ENCODE measurements at regions not wholly inside any gene's neighbourhood (a gene's known extent, or its start where the extent isn't known, plus 50 kb on each side); places are given as distances from the start of the nearest gene placed in this dataset.

DNA sequence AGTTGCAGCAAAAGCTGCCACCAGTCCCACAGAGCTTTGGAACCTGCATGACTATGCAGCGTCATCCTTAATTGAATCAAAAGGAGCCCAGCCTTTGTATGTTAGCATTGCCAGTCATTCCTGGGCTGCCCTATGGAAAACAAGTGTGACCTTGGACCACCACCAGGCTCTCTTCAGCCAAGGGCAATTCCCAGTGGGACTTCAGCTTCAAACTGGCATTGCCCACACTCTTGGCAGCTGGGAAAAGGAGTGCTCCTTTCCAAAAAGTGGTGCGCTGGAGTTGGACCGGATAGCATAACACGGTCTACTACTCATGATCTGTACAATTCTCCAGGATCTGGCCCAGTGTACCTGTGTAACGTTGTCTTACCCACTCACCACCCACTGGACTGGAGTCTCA lies 259.5 kb downstream of the MREG start:
- POLR2A ChIA-PET: no interaction called here
- peaks cover 18% of the 10 kb centered on the region for H3F3A ChIP-seq (replicated peaks; ENCODE audit: insufficient read depth)
- H3K9me3 ChIP-seq: no peaks in the 10 kb centered on the region
- CTCF ChIA-PET: interaction anchor here (1.0 kb wide), 1 partner anchor 9 kb away, joined by 4 read pairs; no protein-coding TSS in a partner anchor
- no peak overlapping the region for H3K27ac ChIP-seq (ENCODE audit: low read depth in 2 of 2, low read length in 1 of 2)
- no peak for DNase-seq
- H4K20me1 ChIP-seq (ENCODE audit: insufficient read depth): no peaks in the 10 kb centered on the region
- 85% methylated on average over 4 of the region's 5 CpGs for WGBS (ENCODE audit: low lambda C conversion rate)
- no peak overlapping the region for H3K4me2 ChIP-seq
- H3K79me2 ChIP-seq (ENCODE audit: insufficient read depth): no peaks in the 10 kb centered on the region
- no peak for TF ChIP-seq IRF3 (IDR thresholded peaks at IDR 0.05; ENCODE audit: low read depth, low read length)
- no peak for TF ChIP-seq NFIC (IDR thresholded peaks at IDR 0.05; ENCODE audit: borderline replicate concordance)
- TF ChIP-seq, protein P1, sequence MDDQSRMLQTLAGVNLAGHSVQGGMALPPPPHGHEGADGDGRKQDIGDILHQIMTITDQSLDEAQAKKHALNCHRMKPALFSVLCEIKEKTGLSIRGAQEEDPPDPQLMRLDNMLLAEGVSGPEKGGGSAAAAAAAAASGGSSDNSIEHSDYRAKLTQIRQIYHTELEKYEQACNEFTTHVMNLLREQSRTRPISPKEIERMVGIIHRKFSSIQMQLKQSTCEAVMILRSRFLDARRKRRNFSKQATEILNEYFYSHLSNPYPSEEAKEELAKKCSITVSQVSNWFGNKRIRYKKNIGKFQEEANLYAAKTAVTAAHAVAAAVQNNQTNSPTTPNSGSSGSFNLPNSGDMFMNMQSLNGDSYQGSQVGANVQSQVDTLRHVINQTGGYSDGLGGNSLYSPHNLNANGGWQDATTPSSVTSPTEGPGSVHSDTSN (IDR thresholded peaks at IDR 0.05): no peak
- TF ChIP-seq CTCF (IDR thresholded peaks at IDR 0.05): no peak
- no peak for TF ChIP-seq SMC3 (IDR thresholded peaks at IDR 0.05; ENCODE audit: low read depth, low read length)
- no peak for TF ChIP-seq RXRA (IDR thresholded peaks at IDR 0.05; ENCODE audit: borderline replicate concordance, low read depth)
- no peak overlapping the region for H3K4me3 ChIP-seq (ENCODE audit: low read depth in 2 of 2, low read length in 1 of 2)
- H3K9me2 ChIP-seq: no peaks in the 10 kb centered on the region
- no peak overlapping the region for H2AFZ ChIP-seq (ENCODE audit: low read depth)
- H3K4me1 ChIP-seq (ENCODE audit: control insufficient read depth in 1 of 2, insufficient read depth in 2 of 2, low read depth in 1 of 2, low read length in 1 of 2): peaks cover 2 to 22% of the 10 kb centered on the region in 2 experiments; a peak in 3 of 4 replicates
- no peaks in the 10 kb centered on the region for H3K36me3 ChIP-seq (replicated peaks in 1 of 2; ENCODE audit: control insufficient read depth in 1 of 2, insufficient read depth in 2 of 2, low read length in 1 of 2)
- no peak overlapping the region for H3K9ac ChIP-seq
- no peaks in the 10 kb centered on the region for H3K27me3 ChIP-seq (ENCODE audit: insufficient read depth)

DNA sequence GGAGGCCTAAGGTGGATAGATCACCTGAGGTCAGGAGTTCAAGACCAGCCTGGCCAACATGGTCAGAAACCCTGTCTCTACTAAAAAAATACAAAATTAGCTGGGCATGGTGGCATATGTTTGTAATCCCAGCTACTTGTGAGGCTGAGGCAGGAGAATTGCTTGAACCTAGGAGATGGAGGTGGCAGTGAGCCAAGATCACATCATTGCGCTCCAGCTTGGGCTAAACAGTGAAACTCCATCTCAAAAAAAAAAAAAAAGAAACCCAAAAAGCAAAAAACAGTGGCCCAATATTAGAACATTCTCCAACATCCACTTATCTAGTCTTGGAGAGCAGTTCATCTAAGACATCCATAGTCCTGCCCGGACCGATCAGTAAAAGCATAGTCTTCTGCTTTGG lies 260.4 kb downstream of the MREG start:
- Histone ChIP-seq H4K20me1 (ENCODE audit: insufficient read depth) (no peaks in the 10 kb centered on the region), H3K79me2 (ENCODE audit: insufficient read depth) (no peaks in the 10 kb centered on the region), H3F3A (replicated peaks; ENCODE audit: insufficient read depth) (peaks cover 18% of the 10 kb centered on the region), H3K36me3 (replicated peaks in 1 of 2; ENCODE audit: control insufficient read depth in 1 of 2, insufficient read depth in 2 of 2, low read length in 1 of 2) (no peaks in the 10 kb centered on the region), H3K9me3 (no peaks in the 10 kb centered on the region), H3K27ac (ENCODE audit: low read depth in 2 of 2, low read length in 1 of 2) (no peak overlapping the region), H3K9ac (no peak overlapping the region), H3K4me1 (ENCODE audit: control insufficient read depth in 1 of 2, insufficient read depth in 2 of 2, low read depth in 1 of 2, low read length in 1 of 2) (peaks cover 5 to 29% of the 10 kb centered on the region in 2 experiments; a peak in 3 of 4 replicates), H2AFZ (ENCODE audit: low read depth) (no peak overlapping the region), H3K9me2 (no peaks in the 10 kb centered on the region), H3K4me2 (no peak overlapping the region), H3K4me3 (ENCODE audit: low read depth in 2 of 2, low read length in 1 of 2) (no peak overlapping the region), H3K27me3 (ENCODE audit: insufficient read depth) (no peaks in the 10 kb centered on the region)
- DNase-seq: no peak
- ChIA-PET POLR2A (no interaction called here), CTCF (interaction anchor here (1.0 kb wide), 1 partner anchor 10 kb away, joined by 4 read pairs; no protein-coding TSS in a partner anchor)
- 98% methylated on average over 3 of the region's 3 CpGs for WGBS (ENCODE audit: low lambda C conversion rate)
- TF ChIP-seq POLR2AphosphoS5 (IDR thresholded peaks at IDR 0.05; ENCODE audit: low read depth, low read length) (no peak), SMC3 (IDR thresholded peaks at IDR 0.05; ENCODE audit: low read depth, low read length) (no peak), CTCF (IDR thresholded peaks at IDR 0.05) (no peak), NRF1 (IDR thresholded peaks at IDR 0.05; ENCODE audit: low read depth, low read length) (no peak), RXRA (IDR thresholded peaks at IDR 0.05; ENCODE audit: borderline replicate concordance, low read depth) (no peak), MEF2A (IDR thresholded peaks at IDR 0.05; ENCODE audit: borderline replicate concordance, low read depth) (no peak), IRF3 (IDR thresholded peaks at IDR 0.05; ENCODE audit: low read depth, low read length) (no peak), GATA2 (CRISPR knock-in tag; IDR thresholded peaks at IDR 0.05) (no peak), GABPA (IDR thresholded peaks at IDR 0.05; ENCODE audit: low read depth) (no peak), USF2 (IDR thresholded peaks at IDR 0.05; ENCODE audit: borderline replicate concordance, low read depth, low read length) (no peak), TCF12 (IDR thresholded peaks at IDR 0.05) (no peak), FOXM1 (IDR thresholded peaks at IDR 0.05; ENCODE audit: low read depth) (no peak), EZH2phosphoT487 (IDR thresholded peaks at IDR 0.05; ENCODE audit: borderline replicate concordance, low read depth) (no peak)

Measured in SK-N-SH (cell line).